ENCODE measurements at regions not wholly inside any gene's neighbourhood (a gene's known extent, or its start where the extent isn't known, plus 50 kb on each side); places are given as distances from the start of the nearest gene placed in this dataset.

DNA sequence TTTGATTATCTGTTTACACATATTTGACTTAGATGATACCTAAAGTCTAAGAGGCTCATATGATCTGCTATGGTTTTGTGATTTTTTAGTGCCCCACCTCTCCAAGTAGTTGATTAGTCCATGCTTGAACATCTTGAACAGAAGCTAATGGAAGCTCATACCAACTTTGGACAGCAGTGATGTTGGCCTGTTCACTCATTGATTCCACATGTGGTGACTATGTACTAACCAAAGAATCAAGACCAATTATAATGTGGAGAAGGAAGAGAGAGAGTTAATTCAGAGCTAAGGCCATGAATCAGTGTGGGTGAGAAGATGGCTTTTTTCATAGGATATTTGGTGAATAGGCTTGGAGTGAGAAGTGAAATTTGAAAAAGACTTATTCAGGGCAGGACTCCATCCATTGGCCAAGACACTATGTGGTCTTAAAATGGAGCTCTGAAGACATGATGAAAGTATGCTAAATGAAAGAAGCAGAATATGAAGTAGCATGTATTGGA, 178.3 kb upstream of the TWIST2 start:
- H3K9me3 ChIP-seq (ENCODE audit: control insufficient read depth, insufficient read depth, low read length): no peaks in the 10 kb centered on the region
- no peaks in the 10 kb centered on the region for H3K27me3 ChIP-seq (ENCODE audit: control insufficient read depth, insufficient read depth, low read length)
- DNase-seq (ENCODE audit: low read depth in 4 of 6, low spot score in 6 of 6): no peak
- H3K4me3 ChIP-seq (ENCODE audit: low read depth, low read length): no peak overlapping the region
- H3K36me3 ChIP-seq (ENCODE audit: control insufficient read depth, insufficient read depth, low read length): no peaks in the 10 kb centered on the region
- H3K4me1 ChIP-seq (ENCODE audit: control insufficient read depth, insufficient read depth, low read length): no peaks in the 10 kb centered on the region
- H3K27ac ChIP-seq (ENCODE audit: low read depth, low read length): no peak overlapping the region

DNA sequence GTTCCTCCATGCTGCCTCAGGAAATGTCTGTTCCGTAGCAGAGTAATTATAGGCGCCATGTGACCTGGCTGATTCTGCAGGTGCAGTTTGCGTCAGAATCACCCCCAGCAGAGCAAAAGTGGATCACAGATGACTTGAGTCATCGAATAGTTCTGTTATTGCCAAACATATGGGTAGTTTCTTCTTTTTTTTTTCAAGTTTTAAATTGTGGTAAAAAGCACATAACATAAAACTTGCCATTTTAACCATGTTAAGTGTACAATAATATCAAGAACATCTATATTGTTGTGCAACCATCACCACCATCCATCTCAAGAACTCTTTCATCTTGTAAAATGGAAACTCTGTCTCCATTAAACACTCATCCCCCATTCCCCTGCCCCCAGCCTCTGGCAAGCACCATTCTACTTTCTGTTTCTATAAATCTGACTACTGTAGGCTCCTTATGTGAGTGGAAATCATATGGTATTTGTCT, 177.7 kb upstream of the TWIST2 start:
- 97% methylated on average over 3 of the region's 4 CpGs for whole genome bisulfite sequencing (ENCODE audit: insufficient coverage)
- DNase-seq (ENCODE audit: low read depth in 4 of 6, low spot score in 6 of 6): no peak
- Histone ChIP-seq H3K27me3 (ENCODE audit: control insufficient read depth, insufficient read depth, low read length) (no peaks in the 10 kb centered on the region), H3K4me1 (ENCODE audit: control insufficient read depth, insufficient read depth, low read length) (no peaks in the 10 kb centered on the region), H3K27ac (ENCODE audit: low read depth, low read length) (no peak overlapping the region), H3K9me3 (ENCODE audit: control insufficient read depth, insufficient read depth, low read length) (no peaks in the 10 kb centered on the region), H3K36me3 (ENCODE audit: control insufficient read depth, insufficient read depth, low read length) (no peaks in the 10 kb centered on the region), H3K4me3 (ENCODE audit: low read depth, low read length) (no peak overlapping the region)

DNA sequence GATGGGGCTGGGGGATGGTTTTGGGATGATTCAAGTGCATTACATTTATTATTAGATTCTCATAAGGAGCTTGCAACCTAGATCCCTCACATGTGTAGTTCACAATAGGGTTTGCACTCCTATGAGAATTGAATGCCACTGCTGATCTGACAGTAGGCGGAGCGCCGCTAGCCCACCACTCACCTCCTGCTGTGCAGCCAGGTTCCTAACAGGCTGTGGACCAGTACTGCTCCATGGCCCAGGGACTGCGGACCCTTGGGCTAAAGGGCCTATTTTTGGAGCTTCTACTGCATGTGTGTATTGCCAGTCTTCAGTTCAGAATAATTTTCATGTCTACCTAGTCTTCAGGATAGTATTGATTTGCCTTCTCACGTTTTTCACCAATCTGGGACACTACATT, 165.3 kb upstream of the TWIST2 start:
- Histone ChIP-seq H3K4me3 (ENCODE audit: low read depth, low read length) (no peak overlapping the region), H3K27me3 (ENCODE audit: control insufficient read depth, insufficient read depth, low read length) (no peaks in the 10 kb centered on the region), H3K27ac (ENCODE audit: low read depth, low read length) (no peak overlapping the region), H3K4me1 (ENCODE audit: control insufficient read depth, insufficient read depth, low read length) (no peaks in the 10 kb centered on the region), H3K9me3 (ENCODE audit: control insufficient read depth, insufficient read depth, low read length) (no peaks in the 10 kb centered on the region), H3K36me3 (ENCODE audit: control insufficient read depth, insufficient read depth, low read length) (no peaks in the 10 kb centered on the region)
- DNase-seq (ENCODE audit: low read depth in 4 of 6, low spot score in 6 of 6): no peak
- no CpG with 5 or more reads among the region's 5 CpGs for WGBS (ENCODE audit: insufficient coverage)

DNA sequence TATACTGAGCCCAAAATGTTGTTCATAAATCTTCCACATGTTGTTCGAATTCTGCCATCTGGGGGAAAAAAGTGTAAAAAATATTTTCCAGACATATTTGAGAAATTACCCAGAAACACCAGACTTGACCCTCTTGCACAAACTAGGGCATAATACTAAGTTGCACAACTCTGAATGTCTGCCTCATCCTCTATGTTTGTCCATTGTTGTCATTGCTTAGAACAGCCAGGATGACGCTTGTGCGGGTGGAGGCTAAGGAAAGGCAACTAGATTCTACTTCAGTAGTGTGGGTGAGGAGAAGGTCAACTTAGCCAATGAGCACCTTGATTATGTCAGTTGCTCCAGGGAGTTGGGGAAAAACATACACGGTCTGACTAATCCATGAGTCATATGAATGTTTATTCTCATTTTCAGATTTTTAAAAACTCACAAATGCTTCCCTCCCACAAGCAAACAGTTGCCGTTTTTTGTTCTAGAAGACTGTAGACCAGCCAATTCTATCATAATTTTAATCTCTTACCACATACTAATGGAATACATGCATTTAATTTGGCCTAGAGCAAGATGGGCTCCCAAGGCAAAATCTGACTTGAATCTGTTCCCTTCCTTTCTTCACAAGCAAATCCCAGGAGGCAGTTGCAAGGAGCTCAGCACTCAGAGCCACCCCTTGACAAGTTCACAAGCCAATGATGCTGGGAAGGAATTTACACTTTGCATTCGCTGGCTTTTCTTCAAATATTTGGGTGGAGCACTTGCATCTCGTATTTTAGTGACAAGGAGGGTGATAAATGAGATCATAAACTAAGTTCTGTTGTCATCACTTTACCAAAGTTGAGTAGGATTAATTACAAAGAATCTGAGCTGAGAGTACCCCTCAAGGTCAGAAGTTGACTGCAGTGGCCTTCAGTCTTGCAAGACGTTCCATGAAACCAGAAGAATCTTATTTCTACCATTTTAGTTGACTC, 163.2 kb upstream of the TWIST2 start:
- WGBS (ENCODE audit: insufficient coverage): 100% methylated on average over 2 of the region's 8 CpGs
- no peak overlapping the region for H3K27ac ChIP-seq (ENCODE audit: low read depth, low read length)
- H3K36me3 ChIP-seq (ENCODE audit: control insufficient read depth, insufficient read depth, low read length): no peaks in the 10 kb centered on the region
- H3K27me3 ChIP-seq (ENCODE audit: control insufficient read depth, insufficient read depth, low read length): no peaks in the 10 kb centered on the region
- no peaks in the 10 kb centered on the region for H3K4me1 ChIP-seq (ENCODE audit: control insufficient read depth, insufficient read depth, low read length)
- no peaks in the 10 kb centered on the region for H3K9me3 ChIP-seq (ENCODE audit: control insufficient read depth, insufficient read depth, low read length)
- H3K4me3 ChIP-seq (ENCODE audit: low read depth, low read length): no peak overlapping the region
- no peak for DNase-seq (ENCODE audit: low read depth in 4 of 6, low spot score in 6 of 6)

DNA sequence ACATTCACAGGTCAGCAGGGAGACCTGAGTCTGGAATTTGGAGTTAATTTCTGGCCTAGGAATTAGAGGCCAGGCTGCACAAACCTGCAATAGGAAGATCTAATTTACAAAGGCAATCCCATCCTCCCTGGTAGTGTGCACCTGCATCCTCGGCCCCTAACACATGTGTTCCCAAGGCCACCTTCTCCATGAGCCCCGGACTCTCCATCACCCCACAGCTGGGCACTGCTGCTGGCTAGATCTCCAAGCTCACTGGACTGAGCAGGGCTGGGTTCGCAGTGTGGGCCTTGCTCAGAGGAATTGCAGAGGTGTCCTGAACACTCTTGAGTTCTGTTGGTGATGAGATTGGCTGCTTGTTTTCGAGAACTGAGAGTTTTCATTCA, 162.6 kb upstream of the TWIST2 start:
- Histone ChIP-seq H3K27ac (ENCODE audit: low read depth, low read length) (no peak overlapping the region), H3K4me1 (ENCODE audit: control insufficient read depth, insufficient read depth, low read length) (no peaks in the 10 kb centered on the region)

DNA sequence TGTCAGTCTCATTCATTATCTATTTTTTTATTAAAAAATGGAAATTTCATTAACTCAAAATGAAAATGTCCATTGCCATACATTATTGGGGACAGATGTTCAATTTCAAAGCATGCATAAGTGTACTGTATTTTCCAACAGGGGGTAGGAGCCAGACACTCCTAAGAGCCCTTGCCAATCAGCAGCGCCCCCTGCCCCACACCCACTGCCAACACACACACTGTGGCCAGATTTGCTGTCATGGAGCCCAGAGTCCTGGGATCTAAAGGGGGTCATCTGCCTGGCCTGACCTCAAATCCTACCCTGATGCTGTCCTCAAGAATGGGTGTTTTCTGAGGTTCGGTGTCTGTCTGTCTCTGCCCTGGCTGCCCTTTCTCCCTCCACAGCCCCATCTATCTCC, 162.2 kb upstream of the TWIST2 start:
- Histone ChIP-seq H3K4me1 (ENCODE audit: control insufficient read depth, insufficient read depth, low read length) (no peaks in the 10 kb centered on the region), H3K9me3 (ENCODE audit: control insufficient read depth, insufficient read depth, low read length) (no peaks in the 10 kb centered on the region), H3K27ac (ENCODE audit: low read depth, low read length) (no peak overlapping the region), H3K27me3 (ENCODE audit: control insufficient read depth, insufficient read depth, low read length) (no peaks in the 10 kb centered on the region), H3K4me3 (ENCODE audit: low read depth, low read length) (no peak overlapping the region), H3K36me3 (ENCODE audit: control insufficient read depth, insufficient read depth, low read length) (no peaks in the 10 kb centered on the region)
- no peak for DNase-seq (ENCODE audit: low read depth in 4 of 6, low spot score in 6 of 6)
- WGBS (ENCODE audit: insufficient coverage): 83% methylated on average over 2 of the region's 2 CpGs

More for the DNA sequence above, 162.6 kb upstream of the TWIST2 start:
- Histone ChIP-seq H3K27me3 (ENCODE audit: control insufficient read depth, insufficient read depth, low read length) (no peaks in the 10 kb centered on the region), H3K9me3 (ENCODE audit: control insufficient read depth, insufficient read depth, low read length) (no peaks in the 10 kb centered on the region), H3K36me3 (ENCODE audit: control insufficient read depth, insufficient read depth, low read length) (no peaks in the 10 kb centered on the region), H3K4me3 (ENCODE audit: low read depth, low read length) (no peak overlapping the region)
- WGBS (ENCODE audit: insufficient coverage): 100% methylated on average over 2 of the region's 4 CpGs
- no peak for DNase-seq (ENCODE audit: low read depth in 4 of 6, low spot score in 6 of 6)

DNA sequence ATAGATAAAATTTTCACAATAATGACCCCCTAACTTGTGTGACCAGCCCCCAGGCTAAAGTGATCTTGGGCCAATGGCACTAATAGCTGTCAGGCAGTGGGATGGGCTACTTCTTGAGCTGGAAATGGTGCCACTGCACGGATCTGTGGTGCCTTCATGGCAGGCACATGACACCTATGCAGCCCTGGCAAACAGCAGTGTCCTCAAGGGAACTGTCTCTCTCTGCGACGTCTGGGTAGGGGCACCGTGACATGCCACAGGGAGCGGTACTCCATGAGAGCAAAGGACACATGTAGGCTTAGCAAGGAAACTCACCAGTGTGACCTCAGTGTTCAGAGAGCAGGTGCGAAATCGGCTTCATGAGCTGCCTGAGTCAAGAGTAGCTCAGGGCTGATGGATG, 161.7 kb upstream of the TWIST2 start:
- Histone ChIP-seq H3K4me3 (ENCODE audit: low read depth, low read length) (no peak overlapping the region), H3K27me3 (ENCODE audit: control insufficient read depth, insufficient read depth, low read length) (no peaks in the 10 kb centered on the region), H3K36me3 (ENCODE audit: control insufficient read depth, insufficient read depth, low read length) (no peaks in the 10 kb centered on the region), H3K4me1 (ENCODE audit: control insufficient read depth, insufficient read depth, low read length) (no peaks in the 10 kb centered on the region), H3K9me3 (ENCODE audit: control insufficient read depth, insufficient read depth, low read length) (no peaks in the 10 kb centered on the region), H3K27ac (ENCODE audit: low read depth, low read length) (no peak overlapping the region)
- WGBS (ENCODE audit: insufficient coverage): 95% methylated on average over 7 of the region's 7 CpGs
- no peak for DNase-seq (ENCODE audit: low read depth in 4 of 6, low spot score in 6 of 6)

DNA sequence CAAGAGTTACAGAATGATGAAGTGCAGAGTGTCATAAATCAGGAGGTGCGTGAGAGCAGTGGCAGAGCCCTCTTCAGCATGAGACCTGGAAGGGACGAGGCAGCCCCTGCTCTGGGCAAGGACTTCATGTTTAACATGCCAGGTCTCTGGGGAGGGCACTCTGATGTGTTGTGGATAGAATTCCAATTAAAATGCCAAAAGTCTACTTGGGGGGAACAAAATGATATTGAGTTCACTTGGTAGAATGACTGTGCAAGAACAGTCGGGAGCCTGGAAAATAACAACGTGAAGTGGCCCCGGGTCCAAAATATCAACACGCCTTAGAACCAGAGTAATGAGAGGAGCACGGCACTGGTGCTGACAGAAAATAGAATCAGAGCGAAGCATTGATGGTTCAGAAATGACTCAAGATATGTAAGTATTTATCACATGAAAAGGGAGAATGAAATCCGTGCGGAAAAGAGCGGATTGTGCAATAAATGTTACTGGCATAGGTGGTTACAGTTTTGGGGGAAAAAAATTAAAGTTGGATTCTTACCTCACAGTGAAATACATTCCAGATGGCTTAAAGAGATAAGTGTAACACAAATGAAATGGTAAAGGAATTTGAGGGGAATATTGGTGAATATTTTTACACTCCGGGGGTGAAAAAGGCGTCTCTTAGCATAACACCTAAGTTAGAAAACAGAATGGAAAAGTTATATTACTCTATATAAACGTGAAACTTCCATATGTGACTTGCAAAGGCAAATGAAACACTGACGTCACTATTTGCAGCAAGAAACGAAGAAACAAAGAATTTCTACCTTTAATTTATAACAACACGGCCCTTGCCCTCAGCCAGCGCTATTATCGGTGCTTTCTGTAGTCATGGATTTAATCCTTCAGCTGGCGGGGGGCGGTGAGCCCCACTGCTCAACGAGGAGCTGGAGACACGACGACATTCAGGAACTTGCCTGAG, 159.4 kb upstream of the TWIST2 start:
- H3K4me3 ChIP-seq (ENCODE audit: low read depth, low read length): no peak overlapping the region
- no peaks in the 10 kb centered on the region for H3K36me3 ChIP-seq (ENCODE audit: control insufficient read depth, insufficient read depth, low read length)
- no peaks in the 10 kb centered on the region for H3K9me3 ChIP-seq (ENCODE audit: control insufficient read depth, insufficient read depth, low read length)
- H3K27me3 ChIP-seq (ENCODE audit: control insufficient read depth, insufficient read depth, low read length): no peaks in the 10 kb centered on the region
- no peak overlapping the region for H3K27ac ChIP-seq (ENCODE audit: low read depth, low read length)
- DNase-seq (ENCODE audit: low read depth in 4 of 6, low spot score in 6 of 6): no peak
- 86% methylated on average over 16 of the region's 24 CpGs for WGBS (ENCODE audit: insufficient coverage)
- H3K4me1 ChIP-seq (ENCODE audit: control insufficient read depth, insufficient read depth, low read length): peaks cover 4% of the 10 kb centered on the region

DNA sequence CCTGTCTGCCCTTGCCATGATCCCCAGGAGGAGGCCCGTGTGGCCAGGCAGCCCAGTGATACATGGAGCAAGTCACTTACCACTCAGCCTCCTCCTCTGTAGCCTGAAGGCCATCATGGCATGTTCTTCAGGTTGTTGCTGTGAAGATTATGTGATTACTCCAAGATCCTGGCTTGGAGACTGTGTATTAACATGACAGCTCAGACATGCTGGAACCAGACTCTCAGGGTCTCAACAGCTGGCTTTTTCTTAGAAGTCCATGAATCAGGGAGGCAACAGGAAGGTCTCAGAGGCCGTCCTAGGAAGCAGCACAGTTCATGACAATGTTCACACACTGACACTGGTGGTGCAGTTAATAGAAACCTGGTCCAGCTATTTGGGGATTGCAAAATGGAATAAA, 158.6 kb upstream of the TWIST2 start:
- Histone ChIP-seq H3K4me1 (ENCODE audit: control insufficient read depth, insufficient read depth, low read length) (peaks cover 7% of the 10 kb centered on the region), H3K4me3 (ENCODE audit: low read depth, low read length) (no peak overlapping the region), H3K9me3 (ENCODE audit: control insufficient read depth, insufficient read depth, low read length) (no peaks in the 10 kb centered on the region), H3K27me3 (ENCODE audit: control insufficient read depth, insufficient read depth, low read length) (no peaks in the 10 kb centered on the region), H3K36me3 (ENCODE audit: control insufficient read depth, insufficient read depth, low read length) (no peaks in the 10 kb centered on the region), H3K27ac (ENCODE audit: low read depth, low read length) (no peak overlapping the region)
- 75% methylated on average over 1 of the region's 2 CpGs for WGBS (ENCODE audit: insufficient coverage)
- no peak for DNase-seq (ENCODE audit: low read depth in 4 of 6, low spot score in 6 of 6)
